ENCODE measurements at regions not wholly inside any gene's neighbourhood (a gene's known extent, or its start where the extent isn't known, plus 50 kb on each side); places are given as distances from the start of the nearest gene placed in this dataset.

- no peak for DNase-seq
Measured at GRCh38 chr3:102248981-102249705, 185.7 kb upstream of the ZPLD1 start.

DNA sequence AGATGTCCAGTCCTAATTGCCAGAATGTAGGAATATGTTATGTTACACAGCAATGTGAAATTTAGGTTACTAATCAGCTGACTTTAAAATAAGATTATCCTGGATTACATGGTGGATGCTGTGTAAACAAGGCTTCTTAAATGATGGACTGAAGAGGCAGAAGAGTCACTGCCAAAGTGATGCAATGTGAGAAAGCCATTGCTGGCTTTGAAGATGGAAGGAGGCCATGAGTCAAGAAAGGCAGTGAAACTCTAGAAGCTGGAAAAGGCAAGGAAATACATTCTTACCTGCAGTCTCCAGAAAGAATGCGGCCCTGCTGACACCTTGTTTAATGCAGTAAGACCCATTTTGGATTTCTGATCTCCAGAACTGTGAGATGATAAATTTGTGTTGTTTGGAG is 179.1 kb upstream of the ZPLD1 start:
- DNase-seq, result no peak

DNA sequence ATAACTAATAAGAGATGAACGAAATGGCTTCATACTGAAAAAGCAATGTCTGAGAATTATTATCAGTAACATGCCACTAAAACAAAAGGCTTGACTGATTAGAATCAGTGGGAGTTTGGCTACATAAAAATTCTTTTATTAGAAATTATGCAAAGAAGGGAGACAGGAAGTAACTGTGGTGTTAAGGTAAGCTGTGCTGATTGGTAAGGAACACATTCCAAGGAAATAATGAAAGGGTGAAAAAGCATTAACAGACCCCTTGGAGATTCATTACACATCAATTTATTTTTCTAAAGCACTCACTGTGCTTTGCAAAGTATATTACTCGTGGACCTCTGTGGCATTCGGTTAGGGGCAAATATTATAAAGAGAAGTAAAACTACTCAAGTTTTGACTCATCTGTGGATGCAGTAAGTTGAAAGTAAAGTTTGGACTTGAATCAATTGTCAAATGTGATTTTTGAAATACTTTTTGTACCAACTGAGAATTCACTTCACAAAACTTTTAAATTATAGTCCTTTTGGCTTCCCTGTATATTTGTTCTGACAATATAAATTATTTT is 176.1 kb upstream of the ZPLD1 start:
- DNase-seq, result no peak

DNA sequence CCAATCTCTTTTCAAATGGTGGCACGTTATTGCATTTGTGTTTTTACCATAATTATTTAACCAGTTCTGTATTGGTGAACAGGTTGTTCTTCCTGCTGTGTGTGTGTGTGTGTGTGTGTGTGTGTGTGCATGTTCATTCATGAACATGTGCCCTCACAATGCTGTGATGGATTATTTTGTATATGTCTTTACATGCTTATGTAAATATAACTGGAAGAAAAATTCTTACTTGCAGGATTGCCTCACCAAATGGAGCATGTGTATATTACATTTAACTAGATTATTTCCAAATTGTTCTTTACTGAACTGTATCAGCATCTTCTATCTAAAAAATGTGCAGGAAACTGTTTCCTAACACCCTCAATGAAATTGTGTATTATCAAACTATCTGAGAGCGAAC is 175.2 kb upstream of the ZPLD1 start:
- no peak for DNase-seq

GRCh38 chr3:102265720-102266119 is 169.1 kb upstream of the ZPLD1 start:
- no peak for DNase-seq

DNA sequence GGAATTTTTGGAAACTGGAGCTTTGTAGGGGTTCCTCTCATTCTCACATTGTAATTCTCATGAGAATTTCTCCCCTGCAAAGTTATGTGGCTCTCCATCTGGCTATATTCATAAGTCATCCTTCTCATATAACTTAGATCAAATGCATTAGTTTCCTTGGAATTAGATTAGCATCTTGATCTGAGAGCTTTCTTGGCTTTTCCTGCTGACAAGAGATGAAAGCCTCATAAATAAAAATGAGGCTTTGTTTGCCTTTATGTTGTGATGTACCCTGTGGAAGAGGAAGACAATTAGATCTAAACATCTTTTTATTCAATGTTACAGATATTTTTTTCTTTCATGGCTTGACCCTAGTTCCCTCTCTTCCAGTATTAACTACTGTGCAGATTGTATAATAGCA is 165.4 kb upstream of the ZPLD1 start:
- DNase-seq, result no peak

DNA sequence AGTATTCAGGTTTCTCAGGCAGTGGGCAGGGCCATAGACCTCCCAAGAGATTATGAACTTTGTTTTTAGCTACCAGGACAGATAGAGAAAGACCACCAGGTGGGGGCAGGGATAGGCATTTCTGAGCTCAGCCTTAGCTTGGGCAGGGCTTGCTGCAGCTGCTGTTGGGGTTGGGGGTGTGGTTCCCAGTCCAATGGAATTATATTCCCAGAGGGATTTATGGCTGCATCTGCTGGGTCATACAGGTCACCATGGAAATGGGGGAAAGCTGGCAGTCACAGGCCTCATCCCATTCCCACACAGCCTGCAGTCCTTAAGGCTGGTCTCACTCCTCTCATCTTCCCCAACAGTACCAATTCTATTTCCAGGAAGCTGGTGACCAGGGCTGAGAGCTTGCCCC is 144.6 kb upstream of the ZPLD1 start:
- no peak for DNase-seq

DNA sequence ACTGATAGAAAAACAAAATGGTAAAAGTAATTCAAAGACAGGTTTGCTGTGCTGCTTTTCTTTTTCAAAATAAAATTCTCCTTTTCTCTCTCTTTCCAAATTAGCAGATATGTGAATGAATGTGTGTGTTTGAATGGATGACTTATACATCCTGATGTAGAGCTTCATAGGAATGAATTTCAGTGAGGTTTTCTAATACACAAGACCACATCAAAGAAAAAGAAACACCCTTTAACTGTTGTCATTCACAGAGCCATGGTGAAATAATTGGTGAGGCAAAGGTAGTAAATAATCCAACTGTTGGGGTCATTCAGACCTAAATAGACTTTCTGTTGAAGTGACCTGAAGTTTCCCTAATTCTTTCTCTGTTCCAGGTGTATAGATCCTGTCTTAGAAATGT is 139.1 kb upstream of the ZPLD1 start:
- no peak for DNase-seq

GRCh38 chr3:102297072-102297658 is 137.7 kb upstream of the ZPLD1 start:
- no peak for DNase-seq

DNA sequence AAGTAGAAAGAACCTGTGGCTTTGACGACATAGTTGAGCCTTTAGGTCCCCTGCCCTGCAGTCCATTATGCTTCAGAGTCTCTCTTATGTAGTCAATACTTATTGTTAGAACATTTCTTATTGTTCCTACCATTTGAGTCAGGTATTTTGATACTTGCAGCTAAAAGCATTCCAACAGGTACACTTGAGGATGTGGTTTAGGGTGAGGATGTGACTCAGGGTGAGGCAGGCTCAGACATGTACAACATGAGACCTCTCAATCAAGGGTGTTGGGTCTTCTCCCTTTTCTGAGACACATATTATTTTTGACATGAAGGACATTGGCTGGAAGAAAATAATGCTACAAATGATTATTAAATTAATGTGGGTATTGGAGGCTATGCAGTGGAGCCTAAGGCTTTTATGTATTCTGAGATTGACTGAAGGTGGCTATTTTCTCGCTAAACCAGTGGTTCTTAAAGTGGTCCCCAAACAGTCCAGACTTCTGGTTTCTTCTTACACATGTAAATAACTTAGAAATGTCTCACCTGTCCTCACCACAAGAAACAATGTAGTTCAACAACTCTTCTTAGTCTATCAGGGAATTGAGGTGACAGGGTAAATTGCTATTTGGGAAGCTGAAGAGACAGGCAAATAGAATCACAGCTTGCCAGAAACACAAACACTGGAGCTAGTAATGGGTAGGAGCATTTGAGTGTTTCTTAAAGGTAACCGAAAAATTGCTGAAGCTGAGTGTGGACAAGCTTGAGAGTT is 135.5 kb upstream of the ZPLD1 start:
- DNase-seq, result no peak

DNA sequence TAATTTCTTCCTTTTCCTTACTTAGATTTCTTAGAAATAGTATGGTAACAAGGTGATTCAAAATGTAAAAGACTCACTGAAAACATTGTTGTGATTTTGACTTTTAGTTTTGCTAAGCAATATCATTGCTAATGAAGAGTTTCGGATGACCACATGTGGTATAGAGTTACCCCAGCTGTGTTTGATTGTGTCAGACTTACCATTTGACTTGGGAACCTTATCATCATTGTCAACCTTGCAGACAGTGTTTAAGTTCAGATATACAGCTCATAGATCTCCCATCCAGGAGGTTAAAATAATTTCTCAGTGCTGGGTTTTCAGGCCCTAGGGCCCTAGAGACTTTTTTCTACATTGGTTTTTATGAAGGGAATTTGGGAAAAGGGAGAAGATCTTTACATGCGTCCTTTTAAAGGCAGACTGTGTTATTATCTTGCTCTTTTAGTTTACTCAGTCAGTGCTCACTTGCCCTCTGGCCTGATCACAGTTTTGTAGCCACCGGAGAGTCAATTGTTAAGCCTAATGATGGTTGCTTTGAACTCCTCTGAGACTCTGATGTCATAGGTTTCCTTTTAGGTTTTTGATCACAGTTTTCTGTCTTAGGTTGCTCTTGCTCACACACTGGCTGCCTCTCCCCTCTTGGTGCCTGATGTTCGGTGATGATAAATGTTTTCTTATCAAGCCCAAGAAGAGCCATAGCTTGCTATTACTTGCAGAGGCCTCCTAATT is 133.5 kb upstream of the ZPLD1 start:
- DNase-seq, result no peak

DNA sequence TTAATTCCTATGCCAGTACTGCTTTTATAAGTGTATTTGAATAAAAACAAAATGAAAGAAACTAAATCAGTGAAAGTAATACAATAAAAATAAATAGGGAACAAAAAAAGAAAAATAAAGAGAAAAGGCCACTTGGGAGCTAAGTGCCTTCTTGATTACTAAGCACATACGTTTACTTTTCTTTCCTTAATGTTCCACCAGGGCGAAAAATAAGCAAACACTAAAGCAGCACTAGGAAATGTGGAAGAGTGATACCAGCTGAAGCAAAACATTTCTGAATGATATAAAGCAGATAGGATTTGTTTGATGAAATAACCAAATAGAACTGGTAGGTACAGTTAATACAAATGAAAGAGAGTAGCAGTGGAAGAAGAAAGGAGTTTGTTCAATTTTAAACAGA is 132.8 kb upstream of the ZPLD1 start:
- DNase-seq, result no peak

- no peak for DNase-seq
Measured at GRCh38 chr3:102304550-102304949, 130.3 kb upstream of the ZPLD1 start.

- DNase-seq, result no peak
Measured at GRCh38 chr3:102307442-102307841, 127.4 kb upstream of the ZPLD1 start.

GRCh38 chr3:102329066-102329465 is 105.7 kb upstream of the ZPLD1 start:
- DNase-seq, result no peak

GRCh38 chr3:102329561-102329960 is 105.3 kb upstream of the ZPLD1 start:
- DNase-seq, result no peak

DNA sequence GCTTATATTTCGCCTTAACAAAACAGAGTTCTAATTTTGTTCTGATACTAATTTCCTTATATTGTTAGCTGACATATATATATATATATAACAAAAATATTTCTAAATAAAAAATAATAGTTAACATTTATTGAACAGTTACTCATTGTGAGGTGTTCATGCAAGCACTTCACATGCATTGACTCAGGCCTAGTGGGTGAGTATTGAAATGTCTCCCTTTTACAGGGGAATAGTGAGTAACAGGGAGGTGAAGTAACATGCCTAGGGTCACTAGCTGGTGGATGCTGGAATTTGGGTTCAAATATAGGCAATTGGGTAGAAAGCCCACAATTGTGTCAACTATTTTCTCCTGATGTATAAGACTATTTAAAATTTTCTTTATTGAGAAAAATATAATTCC is 102.6 kb upstream of the ZPLD1 start:
- DNase-seq, result no peak

GRCh38 chr3:102332934-102333333 is 101.9 kb upstream of the ZPLD1 start:
- DNase-seq, result no peak

- no peak for DNase-seq
Measured at GRCh38 chr3:102336130-102336529, 98.7 kb upstream of the ZPLD1 start.

GRCh38 chr3:102339671-102340070 is 95.1 kb upstream of the ZPLD1 start:
- DNase-seq, result no peak

DNA sequence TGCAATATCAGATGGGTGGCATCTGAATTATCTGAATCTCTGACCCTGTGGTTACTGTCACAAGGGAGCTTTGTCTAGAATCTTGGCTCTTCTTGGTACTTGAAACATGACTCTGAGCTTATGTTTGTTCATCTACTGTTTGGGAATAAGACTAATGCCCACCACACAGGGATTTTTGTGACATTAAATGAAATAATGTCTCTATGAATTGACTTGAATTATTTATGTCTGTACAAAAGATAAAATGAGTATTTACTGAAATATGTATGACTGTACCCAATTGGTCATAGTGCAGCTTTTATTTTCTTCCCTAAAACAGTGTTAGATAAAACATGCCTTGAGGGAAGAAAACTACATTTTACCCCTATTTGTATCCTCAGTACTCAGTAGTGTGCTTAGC is 87.9 kb upstream of the ZPLD1 start:
- no peak for DNase-seq

GRCh38 chr3:102348904-102349303 is 85.9 kb upstream of the ZPLD1 start:
- DNase-seq, result no peak

DNA sequence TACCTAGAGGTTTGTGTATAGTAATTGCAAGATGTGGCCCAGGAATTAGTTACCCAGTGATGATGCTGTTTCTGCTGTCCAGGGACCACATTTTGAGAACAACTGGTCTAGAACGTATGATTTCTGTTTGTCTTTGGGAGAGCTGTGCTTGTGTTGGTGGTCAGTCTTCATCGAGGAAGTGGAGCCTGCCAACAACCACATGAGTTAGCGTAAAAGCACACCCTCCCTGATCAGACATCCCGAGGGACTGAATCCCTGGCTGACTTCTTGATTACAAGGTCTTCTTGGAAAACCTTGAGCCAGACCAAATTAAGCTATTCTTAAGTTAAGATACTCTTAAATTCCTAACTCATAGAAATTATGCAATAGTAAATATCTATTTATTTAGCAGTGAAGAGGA is 81.7 kb upstream of the ZPLD1 start:
- no peak for DNase-seq
